Pancreas (tissue), 10 donors: ENCODE measurements at regions not wholly inside any gene's neighbourhood (a gene's known extent, or its start where the extent isn't known, plus 50 kb on each side); places are given as distances from the start of the nearest gene placed in this dataset.

Experiments
- ATAC-seq, 4 donors: fragments of 200-7000 bp; cut with Tn5 transposase; one replicate each; pipeline versions ENCODE4 v1.8.0 to v1.9.1; 2020; ENCODE audit warnings: mild to moderate bottlenecking in 4 of 4, moderate library complexity in 4 of 4
- DNase-seq, 6 donors: peaks; one replicate each; pipeline ENCODE4 v3.0.0-alpha.2; 2020
- FAIRE-seq: peaks from 2 replicates; lab custom pipeline; 2012; peaks lifted over from hg19 to GRCh38; lab: Jason Lieb, UNC
- H3K27ac ChIP-seq, 4 donors: fragments of 200-600 bp; sonication (generic); 1 replicate in 3 of 4; 2 replicates in 1 of 4; pipeline versions ENCODE4 v1.5.0 to v1.8.0; 2020
- H3K27me3 ChIP-seq, 4 donors: fragments of 200-600 bp; one replicate each; pipeline ENCODE4 v1.8.0; 2021
- H3K36me3 ChIP-seq, 3 donors: fragments of 200-600 bp; sonication (generic) in 1 of 3; one replicate each; pipeline versions ENCODE4 v1.5.0 to v1.8.0; 2020 to 2021
- H3K4me1 ChIP-seq, 3 donors: fragments of 200-600 bp; one replicate each; pipeline ENCODE4 v1.8.0; 2021
- H3K4me3 ChIP-seq, 4 donors: fragments of 200-600 bp; sonication (generic) in 2 of 4; one replicate each; pipeline versions ENCODE4 v1.5.0 to v1.8.0; 2020 to 2021
- H3K9me3 ChIP-seq, 4 donors: fragments of 200-600 bp; one replicate each; pipeline ENCODE4 v1.8.0; 2021
- CTCF ChIP-seq, 4 donors: fragments of 200-600 bp; sonication (generic) in 3 of 4; IDR thresholded peaks; one replicate each; pipeline versions ENCODE4 v1.5.0 to v1.8.0; 2021; ENCODE audit warnings: antibody characterized with exemption in 4 of 4
- WGBS, 2 donors: extraction: QIAGEN DNeasy Blood & Tissue Kit; methylation state at CpG; one replicate each; pipeline ENCODE4 v1.1.7; 2013; 5-methylcytosine and 5-hydroxymethylcytosine counted together
- intact Hi-C, 3 donors: fragments of 100-400 bp; cut with DNase I; formaldehyde crosslinking; loops; one replicate each; pipeline versions ENCODE4 v1.11.1 to v1.14.2; 2022
- donor health status: healthy with polysubstance abuse.
- donor health status: DM: no; HTN: no; CAD: no; lungs with moderate emphysema.
- donor health status: DM: no; HTN: no; CAD: no.
- donor health status: control.
- donor health status: control.
- donor health status: Bipolar disorder and iron deficiency.
- donor health status: DM: yes; HTN: yes; CAD: no.
- donor health status: DM: no; HTN: no; CAD: no.
- donor health status: DM: no; HTN: no; CAD: no.
- donor health status: DM: yes; HTN: yes; CAD: no.

GRCh38 chr10:113967126-113967525 lies 76.5 kb upstream of the ADRB1 start:
- no peak for ATAC-seq
- Histone ChIP-seq H3K9me3 (no peaks in the 10 kb centered on the region), H3K27ac (no peak overlapping the region), H3K36me3 (no peaks in the 10 kb centered on the region), H3K27me3 (no peaks in the 10 kb centered on the region), H3K4me3 (no peak overlapping the region), H3K4me1 (no peaks in the 10 kb centered on the region)
- intact Hi-C loops: no loop called here
- TF ChIP-seq CTCF (IDR thresholded peaks at IDR 0.05): no peak
- FAIRE-seq: no peak
- WGBS, 2 donors: 85 to 92% methylated on average over 7 of the region's 7 CpGs
- no peak for DNase-seq

GRCh38 chr10:113970641-113971040 lies 73.0 kb upstream of the ADRB1 start:
- TF ChIP-seq CTCF (IDR thresholded peaks at IDR 0.05): no peak
- intact Hi-C loops: no loop called here
- Histone ChIP-seq H3K27ac (no peak overlapping the region), H3K4me1 (no peaks in the 10 kb centered on the region), H3K9me3 (no peaks in the 10 kb centered on the region), H3K36me3 (no peaks in the 10 kb centered on the region), H3K27me3 (no peaks in the 10 kb centered on the region), H3K4me3 (no peak overlapping the region)
- no peak for ATAC-seq
- no peak for FAIRE-seq
- no peak for DNase-seq

GRCh38 chr10:113971349-113971973 lies 72.2 kb upstream of the ADRB1 start:
- FAIRE-seq (no peak), DNase-seq (no peak), ATAC-seq (no peak)
- no peaks in the 10 kb centered on the region for H3K9me3 ChIP-seq
- H3K4me3 ChIP-seq: no peak overlapping the region
- no peaks in the 10 kb centered on the region for H3K36me3 ChIP-seq
- no peak for TF ChIP-seq CTCF (IDR thresholded peaks at IDR 0.05)
- H3K27ac ChIP-seq: no peak overlapping the region
- intact Hi-C loops: no loop called here
- WGBS, 2 donors: 70 to 75% methylated on average over 3 of the region's 3 CpGs
- H3K27me3 ChIP-seq: no peaks in the 10 kb centered on the region
- H3K4me1 ChIP-seq: no peaks in the 10 kb centered on the region

GRCh38 chr10:113977174-113977573 lies 66.5 kb upstream of the ADRB1 start:
- 89 to 92% methylated on average over 7 of the region's 7 CpGs for WGBS, 2 donors
- DNase-seq: no peak

More at GRCh38 chr10:113977174-113977573, 66.5 kb upstream of the ADRB1 start:
- intact Hi-C loops: no loop called here
- Histone ChIP-seq H3K27ac (no peak overlapping the region), H3K4me3 (no peak overlapping the region), H3K36me3 (no peaks in the 10 kb centered on the region), H3K27me3 (no peaks in the 10 kb centered on the region), H3K9me3 (no peaks in the 10 kb centered on the region), H3K4me1 (peaks cover 0 to 3% (median 0%) of the 10 kb centered on the region in 3 donors)
- FAIRE-seq: no peak
- ATAC-seq: no peak
- TF ChIP-seq CTCF (IDR thresholded peaks at IDR 0.05): no peak
